H1 (cell line): ENCODE measurements at regions not wholly inside any gene's neighbourhood (a gene's known extent, or its start where the extent isn't known, plus 50 kb on each side); places are given as distances from the start of the nearest gene placed in this dataset.

Source experiments
- CTCF ChIA-PET: fragments of 300-600 bp; sonication (Branson Sonifier 250); formaldehyde crosslinking; loops from one replicate; lab custom pipeline; 2021; ENCODE audit not compliant: partially characterized antibody; lab: Charles Lee
- POLR2A ChIA-PET: fragments of 300-600 bp; sonication (Branson Sonifier 250); formaldehyde crosslinking; loops from one replicate; lab custom pipeline; 2021; ENCODE audit warnings: inconsistent platforms; ENCODE audit not compliant: partially characterized antibody; lab: Charles Lee
- DNase-seq, 2 experiments: peaks; one replicate each; pipeline versions ENCODE4 v3.0.0 to v3.0.0-alpha.2; 2010 to 2022; ENCODE audit warnings: low spot score in 2 of 2, low read depth in 1 of 2, mixed read lengths in 1 of 2
- FAIRE-seq: peaks from 2 replicates; lab custom pipeline; 2011; peaks lifted over from hg19 to GRCh38; lab: Jason Lieb, UNC
- H2AFZ ChIP-seq: 2 replicates; pipeline ENCODE4 v1.8.1; 2012; ENCODE audit warnings: low read length, inconsistent platforms
- H2AK5ac ChIP-seq: 2 replicates; pipeline ENCODE4 v1.6.1; 2013; ENCODE audit warnings: low read depth, low read length
- H2BK120ac ChIP-seq: replicated peaks from 2 replicates; pipeline ENCODE3; 2013; ENCODE audit warnings: low read depth, low read length, inconsistent platforms
- H2BK12ac ChIP-seq: 2 replicates; pipeline ENCODE4 v1.6.1; 2013; ENCODE audit warnings: low read depth, low read length
- H2BK15ac ChIP-seq: 2 replicates; pipeline ENCODE4 v1.6.1; 2013; ENCODE audit warnings: low read length
- H2BK20ac ChIP-seq: 2 replicates; pipeline ENCODE4 v1.6.1; 2013; ENCODE audit warnings: low read length
- H2BK5ac ChIP-seq: 2 replicates; pipeline ENCODE4 v1.6.1; 2013; ENCODE audit warnings: low read depth, low read length
- H3K14ac ChIP-seq: 2 replicates; pipeline ENCODE4 v1.6.1; 2013; ENCODE audit warnings: inconsistent platforms; ENCODE audit not compliant: insufficient read length
- H3K18ac ChIP-seq: 2 replicates; pipeline ENCODE4 v1.6.1; 2013; ENCODE audit warnings: low read length; ENCODE audit errors: extremely low read depth
- H3K23ac ChIP-seq: 2 replicates; pipeline ENCODE4 v1.6.1; 2013; ENCODE audit warnings: inconsistent platforms; ENCODE audit not compliant: insufficient read length
- H3K23me2 ChIP-seq: 2 replicates; pipeline ENCODE4 v1.6.1; 2013; ENCODE audit warnings: low read depth, low read length
- H3K27ac ChIP-seq: 2 replicates; pipeline ENCODE4 v1.6.1; 2011; ENCODE audit warnings: low read depth, low read length, inconsistent platforms
- H3K27me3 ChIP-seq, 4 experiments: replicated peaks in 1 of 4; 1 replicate in 1 of 4; 2 replicates in 3 of 4; pipeline versions ENCODE4 v1.6.1 to v1.8.1; 2011 to 2013; ENCODE audit warnings: low read length in 3 of 4, mild to moderate bottlenecking in 3 of 4, inconsistent platforms in 2 of 4, mixed read lengths in 2 of 4, moderate library complexity in 1 of 4; ENCODE audit not compliant: control insufficient read depth in 3 of 4, insufficient read depth in 3 of 4; ENCODE audit errors: extremely low read depth in 1 of 4
- H3K36me3 ChIP-seq, 4 experiments: 2 replicates each; pipeline versions ENCODE4 v1.6.1 to v1.8.1; 2011 to 2013; ENCODE audit warnings: mild to moderate bottlenecking in 4 of 4, low read length in 3 of 4, moderate library complexity in 2 of 4, control low read depth in 1 of 4, inconsistent platforms in 1 of 4; ENCODE audit not compliant: insufficient read depth in 4 of 4, control insufficient read depth in 2 of 4
- H3K4ac ChIP-seq: replicated peaks from 2 replicates; pipeline ENCODE3; 2013; ENCODE audit warnings: low read length, low read depth, mixed read lengths, inconsistent platforms; ENCODE audit not compliant: insufficient read length
- H3K4me1 ChIP-seq, 4 experiments: replicated peaks in 1 of 4; 1 replicate in 1 of 4; 2 replicates in 3 of 4; pipeline versions ENCODE4 v1.6.1 to v1.8.1; 2011 to 2013; ENCODE audit warnings: low read length in 3 of 4, inconsistent platforms in 2 of 4, mixed read lengths in 1 of 4; ENCODE audit not compliant: insufficient read depth in 4 of 4, control insufficient read depth in 3 of 4
- H3K4me2 ChIP-seq, 2 experiments: 2 replicates each; pipeline versions ENCODE4 v1.6.1 to v1.8.1; 2011 to 2013; ENCODE audit warnings: low read depth in 2 of 2, low read length in 2 of 2, control low read depth in 1 of 2, inconsistent platforms in 1 of 2, mild to moderate bottlenecking in 1 of 2; ENCODE audit not compliant: insufficient read depth in 1 of 2
- H3K4me3 ChIP-seq, 4 experiments: fragments of 200-600, 300-600 bp in 1 of 4; sonication (generic), shearing (Covaris generic), sonication (Bioruptor Twin) in 1 of 4; 2 replicates each; pipeline versions ENCODE4 v1.5.1 to v1.8.1; 2011 to 2016; ENCODE audit warnings: low read length in 4 of 4, low read depth in 3 of 4, control low read depth in 2 of 4, inconsistent platforms in 2 of 4, mild to moderate bottlenecking in 2 of 4, mixed read lengths in 1 of 4, moderate library complexity in 1 of 4; ENCODE audit not compliant: insufficient read depth in 2 of 4; ENCODE audit errors: extremely low read depth in 1 of 4
- H3K56ac ChIP-seq: replicated peaks from 2 replicates; pipeline ENCODE3; 2013; ENCODE audit warnings: low read depth, mild to moderate bottlenecking, mixed read lengths, low read length, inconsistent platforms; ENCODE audit not compliant: insufficient read length
- H3K79me1 ChIP-seq: 2 replicates; pipeline ENCODE4 v1.6.1; 2013; ENCODE audit warnings: low read depth, low read length, control low read depth
- H3K79me2 ChIP-seq, 2 experiments: 2 replicates each; pipeline versions ENCODE4 v1.6.1 to v1.8.1; 2012 to 2013; ENCODE audit warnings: low read length in 2 of 2, mild to moderate bottlenecking in 2 of 2, inconsistent platforms in 1 of 2; ENCODE audit not compliant: insufficient read depth in 2 of 2, control insufficient read depth in 1 of 2
- H3K9ac ChIP-seq, 4 experiments: replicated peaks in 1 of 4; 1 replicate in 1 of 4; 2 replicates in 3 of 4; pipeline versions ENCODE4 v1.6.1 to v1.8.1; 2011 to 2013; ENCODE audit warnings: low read depth in 3 of 4, low read length in 3 of 4, control low read depth in 2 of 4, mild to moderate bottlenecking in 2 of 4, moderate library complexity in 2 of 4, inconsistent platforms in 1 of 4; ENCODE audit errors: extremely low read depth in 1 of 4
- H3K9me3 ChIP-seq, 2 experiments: 2 replicates each; pipeline versions ENCODE4 v1.6.1 to v1.8.1; 2012 to 2013; ENCODE audit warnings: mild to moderate bottlenecking in 2 of 2, moderate library complexity in 2 of 2, control low read depth in 1 of 2, inconsistent platforms in 1 of 2, low read depth in 1 of 2, low read length in 1 of 2, mixed read lengths in 1 of 2; ENCODE audit not compliant: insufficient read depth in 2 of 2
- H4K20me1 ChIP-seq, 2 experiments: replicated peaks in 1 of 2; 2 replicates each; pipeline versions ENCODE3 to v1.8.1; 2011 to 2013; ENCODE audit warnings: inconsistent platforms in 2 of 2, low read length in 2 of 2, mild to moderate bottlenecking in 1 of 2; ENCODE audit not compliant: insufficient read depth in 2 of 2, control insufficient read depth in 1 of 2
- H4K5ac ChIP-seq: 2 replicates; pipeline ENCODE4 v1.6.1; 2013; ENCODE audit warnings: low read length, low read depth, mixed read lengths, inconsistent platforms; ENCODE audit not compliant: insufficient read length
- H4K8ac ChIP-seq: 2 replicates; pipeline ENCODE4 v1.8.0; 2013; ENCODE audit warnings: mild to moderate bottlenecking, moderate library complexity, low read length, inconsistent platforms; ENCODE audit not compliant: insufficient read depth; ENCODE audit errors: extremely low read depth
- H4K91ac ChIP-seq: replicated peaks from 2 replicates; pipeline ENCODE3; 2013; ENCODE audit warnings: low read length, mixed read lengths, inconsistent platforms; ENCODE audit not compliant: insufficient read length
- CBX8 ChIP-seq: fragments of 300-800, 300-1000 bp; sonication (generic); IDR thresholded peaks from 2 replicates; pipeline ENCODE4 v1.7.1; 2016; ENCODE audit warnings: low read depth, low read length, borderline replicate concordance
- CHD1 ChIP-seq: IDR thresholded peaks from 2 replicates; pipeline ENCODE4 v1.6.1; 2012; ENCODE audit warnings: low read depth, low read length, improper control_type of control experiment
- CTBP2 ChIP-seq: IDR thresholded peaks from 2 replicates; pipeline ENCODE4 v1.7.0; 2011; ENCODE audit warnings: borderline replicate concordance, mild to moderate bottlenecking, moderate library complexity, mixed read lengths, low read length; ENCODE audit not compliant: insufficient read depth, insufficient read length
- E2F6 ChIP-seq: IDR thresholded peaks from 2 replicates; pipeline ENCODE4 v1.6.1; 2012; ENCODE audit warnings: inconsistent platforms
- EGR1 ChIP-seq: IDR thresholded peaks from 2 replicates; pipeline ENCODE4 v1.6.1; 2011; ENCODE audit warnings: low read depth, low read length, borderline replicate concordance
- GTF2F1 ChIP-seq: IDR thresholded peaks from 2 replicates; pipeline ENCODE4 v1.6.1; 2012; ENCODE audit warnings: low read depth, low read length, improper control_type of control experiment, borderline replicate concordance
- HDAC2 ChIP-seq, 2 experiments: fragments of 300-600 bp in 1 of 2; sonication (generic) in 1 of 2; IDR thresholded peaks; 2 replicates each; pipeline ENCODE4 v1.6.1; 2011 to 2012; ENCODE audit warnings: low read depth in 2 of 2, low read length in 2 of 2, mild to moderate bottlenecking in 2 of 2, moderate library complexity in 2 of 2, borderline replicate concordance in 1 of 2, inconsistent platforms in 1 of 2
- JUND ChIP-seq: IDR thresholded peaks from 2 replicates; pipeline ENCODE4 v1.6.1; 2011; ENCODE audit warnings: mild to moderate bottlenecking, improper control_type of control experiment, low read length
- PHF8 ChIP-seq: fragments of 200-600 bp; sonication (generic); conservative IDR thresholded peaks from 2 replicates; pipeline ENCODE4 v1.7.1; 2012; ENCODE audit warnings: low read depth, mild to moderate bottlenecking, inconsistent platforms, low read length, moderate library complexity
- POLR2AphosphoS5 ChIP-seq: IDR thresholded peaks from 2 replicates; pipeline ENCODE4 v1.6.1; 2011; ENCODE audit warnings: low read depth, low read length
- RAD21 ChIP-seq, 2 experiments: IDR thresholded peaks in 1 of 2; conservative IDR thresholded peaks in 1 of 2; 2 replicates each; pipeline ENCODE4 v1.6.1; 2011; ENCODE audit warnings: low read depth in 2 of 2, low read length in 2 of 2, improper control_type of control experiment in 1 of 2, inconsistent platforms in 1 of 2, mild to moderate bottlenecking in 1 of 2, moderate library complexity in 1 of 2
- RNF2 ChIP-seq: fragments of 200-900, 300-1000 bp; sonication (generic); IDR thresholded peaks from 2 replicates; pipeline ENCODE4 v1.7.1; 2016; ENCODE audit warnings: borderline replicate concordance, low read depth, mild to moderate bottlenecking, antibody characterized with exemption, low read length; ENCODE audit not compliant: poor library complexity, severe bottlenecking; ENCODE audit errors: missing control alignments
- SP2 ChIP-seq: IDR thresholded peaks from 2 replicates; pipeline ENCODE4 v1.6.1; 2012; ENCODE audit warnings: mild to moderate bottlenecking, low read length, inconsistent platforms
- SP4 ChIP-seq: IDR thresholded peaks from 2 replicates; pipeline ENCODE4 v1.6.1; 2012; ENCODE audit warnings: low read length, inconsistent platforms
- WGBS, 2 experiments: shearing (Covaris generic) in 1 of 2; methylation state at CpG; one replicate each; pipeline versions ENCODE4 v1.1.6 to v1.1.7; 2013 to 2015; ENCODE audit warnings: low lambda C conversion rate in 2 of 2, mixed read lengths in 2 of 2, inconsistent platforms in 1 of 2, low coverage in 1 of 2, missing lambda C conversion rate in 1 of 2; ENCODE audit not compliant: insufficient replicate concordance in 2 of 2, insufficient coverage in 1 of 2, insufficient read length in 1 of 2; ENCODE audit errors: extremely low coverage in 1 of 2, missing lambda C conversion rate in 1 of 2; 5-methylcytosine and 5-hydroxymethylcytosine counted together

DNA sequence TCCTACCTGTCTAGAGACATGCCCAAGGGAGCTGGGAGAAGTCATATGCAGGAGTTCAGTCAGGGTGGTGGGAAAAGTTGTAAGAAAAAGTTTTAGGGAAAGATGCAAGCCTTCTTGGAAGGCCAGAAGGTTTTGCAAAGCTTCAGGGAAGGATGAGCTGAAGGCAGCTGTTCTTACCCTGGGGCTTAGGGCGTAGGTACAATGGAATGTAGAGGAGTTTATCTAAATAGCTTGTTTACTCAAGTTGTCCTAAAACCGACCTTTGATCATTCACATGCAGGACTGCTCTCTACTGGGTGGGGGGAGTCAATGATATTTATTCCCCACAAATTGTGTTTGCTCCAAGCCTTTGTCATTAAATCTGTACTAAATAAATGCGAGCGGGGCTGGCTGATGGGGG is 277.0 kb downstream of the CRPPA start:
- Histone ChIP-seq H3K56ac (no peak overlapping the region), H3K9ac (no peak overlapping the region), H3K23me2 (no peaks in the 10 kb centered on the region), H2BK5ac (no peak overlapping the region), H4K91ac (no peak overlapping the region), H2BK15ac (no peak overlapping the region), H2BK120ac (no peak overlapping the region), H2AFZ (no peak overlapping the region), H3K14ac (no peak overlapping the region), H4K5ac (no peak overlapping the region), H2BK20ac (no peak overlapping the region), H3K4me3 (no peak overlapping the region), H3K23ac (no peak overlapping the region), H3K79me1 (no peaks in the 10 kb centered on the region), H3K4ac (no peak overlapping the region), H3K27ac (no peak overlapping the region), H3K27me3 (no peaks in the 10 kb centered on the region), H3K36me3 (peaks cover 0 to 6% (median 0%) of the 10 kb centered on the region in 4 experiments; a peak in 1 of 8 replicates), H3K9me3 (peaks cover 14 to 18% of the 10 kb centered on the region in 2 experiments; a peak in 3 of 4 replicates), H4K20me1 (no peaks in the 10 kb centered on the region), H3K18ac (no peak overlapping the region), H2BK12ac (no peak overlapping the region), H4K8ac (no peak overlapping the region), H3K4me2 (no peak overlapping the region), H2AK5ac (no peak overlapping the region), H3K79me2 (no peaks in the 10 kb centered on the region), H3K4me1 (no peaks in the 10 kb centered on the region)
- DNase-seq (no peak), FAIRE-seq (no peak)
- CTCF ChIA-PET, result no interaction called here
- WGBS, 2 experiments, result 95% methylated on average over 4 of the region's 4 CpGs; no CpG with 5 or more reads in 1 of the 2 experiments
- POLR2A ChIA-PET, result no interaction called here
- TF ChIP-seq GTF2F1, result no peak
- no peak for TF ChIP-seq E2F6
- no peak for TF ChIP-seq HDAC2 (IDR thresholded peaks at IDR 0.05; ENCODE audit: borderline replicate concordance in 1 of 2, low read depth in 2 of 2, low read length in 2 of 2)
- TF ChIP-seq RAD21 (IDR thresholded peaks at IDR 0.05 in 1 of 2, conservative IDR thresholded peaks at IDR 0.05 in 1 of 2; ENCODE audit: low read depth in 2 of 2, low read length in 2 of 2), result no peak
- no peak for TF ChIP-seq PHF8
- no peak for TF ChIP-seq CHD1
- no peak for TF ChIP-seq SP2
- no peak for TF ChIP-seq POLR2AphosphoS5
- TF ChIP-seq JUND, result no peak
- TF ChIP-seq EGR1, result no peak
- TF ChIP-seq CBX8, result no peak
- TF ChIP-seq CTBP2, result no peak
- TF ChIP-seq SP4, result no peak
- no peak for TF ChIP-seq RNF2
